Smooth muscle cell (in vitro differentiated cells): ENCODE measurements at regions not wholly inside any gene's neighbourhood (a gene's known extent, or its start where the extent isn't known, plus 50 kb on each side); places are given as distances from the start of the nearest gene placed in this dataset.

Source experiments
- DNase-seq: peaks from one replicate; lab custom pipeline; 2025; ENCODE audit not compliant: unreplicated experiment; lab: John Stamatoyannopoulos, UW
- H2AFZ ChIP-seq: fragments of 200-600 bp; sonication (generic); 2 replicates; pipeline ENCODE4 v1.6.0; 2016; ENCODE audit warnings: antibody characterized with exemption, low read depth, mild to moderate bottlenecking
- H3F3A ChIP-seq: fragments of 200-600 bp; sonication (generic); 2 replicates; pipeline ENCODE4 v1.6.0; 2017; ENCODE audit warnings: antibody characterized with exemption, low read depth
- H3K27ac ChIP-seq: fragments of 200-600 bp; sonication (generic); 2 replicates; pipeline ENCODE4 v1.5.1; 2016; ENCODE audit warnings: low read depth, mild to moderate bottlenecking
- H3K27me3 ChIP-seq: fragments of 200-600 bp; sonication (generic); 2 replicates; pipeline ENCODE4 v1.6.1; 2016; ENCODE audit warnings: low read depth, mild to moderate bottlenecking
- H3K36me3 ChIP-seq: fragments of 200-600 bp; sonication (generic); 2 replicates; pipeline ENCODE4 v1.5.1; 2016; ENCODE audit warnings: low read depth
- H3K4me1 ChIP-seq: fragments of 200-600 bp; sonication (generic); 2 replicates; pipeline ENCODE4 v1.5.1; 2016; ENCODE audit warnings: low read depth
- H3K4me2 ChIP-seq: fragments of 200-600 bp; sonication (generic); 2 replicates; pipeline ENCODE4 v1.6.0; 2016; ENCODE audit warnings: mild to moderate bottlenecking
- H3K4me3 ChIP-seq: fragments of 200-600 bp; sonication (generic); 2 replicates; pipeline ENCODE4 v1.5.1; 2016; ENCODE audit warnings: mild to moderate bottlenecking
- H3K79me2 ChIP-seq: fragments of 200-600 bp; sonication (generic); 2 replicates; pipeline ENCODE4 v1.6.0; 2016; ENCODE audit warnings: low read depth, mild to moderate bottlenecking
- H3K9ac ChIP-seq: fragments of 200-600 bp; sonication (generic); 2 replicates; pipeline ENCODE4 v1.6.0; 2016; ENCODE audit warnings: low read depth
- H3K9me3 ChIP-seq: fragments of 200-600 bp; sonication (generic); replicated peaks from 2 replicates; pipeline ENCODE4 v1.5.1; 2016; ENCODE audit warnings: low read depth
- H4K20me1 ChIP-seq: fragments of 200-600 bp; sonication (generic); 2 replicates; pipeline ENCODE4 v1.6.0; 2016; ENCODE audit warnings: low read depth
- CTCF ChIP-seq: fragments of 200-600 bp; sonication (generic); IDR thresholded peaks from 2 replicates; pipeline ENCODE4 v1.5.1; 2017; ENCODE audit warnings: borderline replicate concordance, mild to moderate bottlenecking, antibody characterized with exemption; ENCODE audit not compliant: insufficient read depth, poor library complexity, severe bottlenecking
- WGBS: methylation state at CpG from one replicate; pipeline ENCODE4 v1.1.7; 2016; ENCODE audit warnings: low lambda C conversion rate; 5-methylcytosine and 5-hydroxymethylcytosine counted together

GRCh38 chr6:4645713-4646360 is 130.4 kb upstream of the CDYL start:
- Histone ChIP-seq H3K9ac (no peak overlapping the region), H4K20me1 (no peaks in the 10 kb centered on the region), H2AFZ (no peak overlapping the region), H3K4me1 (no peaks in the 10 kb centered on the region), H3K4me3 (no peak overlapping the region), H3K79me2 (no peaks in the 10 kb centered on the region), H3K36me3 (no peaks in the 10 kb centered on the region), H3F3A (no peaks in the 10 kb centered on the region), H3K27ac (peak overlapping the region; percentile 62), H3K27me3 (no peaks in the 10 kb centered on the region), H3K9me3 (no peaks in the 10 kb centered on the region), H3K4me2 (no peak overlapping the region)
- 63% methylated on average over 5 of the region's 5 CpGs for WGBS
- no peak for TF ChIP-seq CTCF
- DNase-seq = no peak

- Histone ChIP-seq H3K4me1 (no peaks in the 10 kb centered on the region), H4K20me1 (no peaks in the 10 kb centered on the region), H3K27ac (peak overlapping the region; percentile 62), H3K4me2 (no peak overlapping the region), H3K79me2 (no peaks in the 10 kb centered on the region), H3K9me3 (no peaks in the 10 kb centered on the region), H2AFZ (no peak overlapping the region), H3K27me3 (no peaks in the 10 kb centered on the region), H3K36me3 (no peaks in the 10 kb centered on the region), H3K4me3 (no peak overlapping the region), H3K9ac (no peak overlapping the region), H3F3A (no peaks in the 10 kb centered on the region)
- DNase-seq = no peak
- TF ChIP-seq CTCF = no peak
- WGBS = 70% methylated on average over 2 of the region's 2 CpGs
These were observed 131.2 kb upstream of the CDYL start for GRCh38 chr6:4644996-4645395.

- Histone ChIP-seq H3K79me2 (no peaks in the 10 kb centered on the region), H3K27ac (no peak overlapping the region), H3K27me3 (no peaks in the 10 kb centered on the region), H3K36me3 (no peaks in the 10 kb centered on the region), H3K4me3 (no peak overlapping the region), H3K9ac (no peak overlapping the region), H3K4me2 (no peak overlapping the region), H4K20me1 (no peaks in the 10 kb centered on the region), H2AFZ (no peak overlapping the region), H3F3A (no peaks in the 10 kb centered on the region), H3K4me1 (no peaks in the 10 kb centered on the region), H3K9me3 (no peaks in the 10 kb centered on the region)
- 83% methylated on average over 3 of the region's 3 CpGs for WGBS
- no peak for TF ChIP-seq CTCF
- no peak for DNase-seq
These were observed 134.7 kb upstream of the CDYL start for GRCh38 chr6:4641461-4641860.

GRCh38 chr6:4640139-4640538 is 136.1 kb upstream of the CDYL start:
- Histone ChIP-seq H3K4me2 (no peak overlapping the region), H3K9me3 (no peaks in the 10 kb centered on the region), H3K4me1 (no peaks in the 10 kb centered on the region), H3K36me3 (no peaks in the 10 kb centered on the region), H3K27ac (peak overlapping the region; percentile 42), H3F3A (no peaks in the 10 kb centered on the region), H3K27me3 (no peaks in the 10 kb centered on the region), H4K20me1 (no peaks in the 10 kb centered on the region), H3K4me3 (no peak overlapping the region), H3K9ac (no peak overlapping the region), H2AFZ (no peak overlapping the region), H3K79me2 (no peaks in the 10 kb centered on the region)
- DNase-seq = no peak
- 57% methylated on average over 4 of the region's 4 CpGs for WGBS
- TF ChIP-seq CTCF = no peak
